NOMO-1 treated with dmso at 0.1 percent for 144 hours (cell line): ENCODE measurements at regions not wholly inside any gene's neighbourhood (a gene's known extent, or its start where the extent isn't known, plus 50 kb on each side); places are given as distances from the start of the nearest gene placed in this dataset.
"Not testable (repeated sequence)": the region's sequence is repeated elsewhere in the genome, so short reads cannot be mapped to it uniquely, and the experiment has no call there.

Source experiments
- DNase-seq: peaks from one replicate; lab custom pipeline; 2025; ENCODE audit not compliant: unreplicated experiment; lab: John Stamatoyannopoulos, UW

GRCh38 chr14:83842547-83842946 lies 1687.4 kb upstream of the FLRT2 start:
- DNase-seq, result no peak

GRCh38 chr14:83847102-83847501 lies 1682.8 kb upstream of the FLRT2 start:
- DNase-seq, result no peak

GRCh38 chr14:83850092-83850491 lies 1679.9 kb upstream of the FLRT2 start:
- DNase-seq, result no peak

GRCh38 chr14:83856334-83856733 lies 1673.6 kb upstream of the FLRT2 start:
- DNase-seq, result no peak

- DNase-seq, result no peak
Measured at GRCh38 chr14:83860631-83861155, 1669.3 kb upstream of the FLRT2 start.

GRCh38 chr14:83863042-83863774 lies 1666.7 kb upstream of the FLRT2 start:
- DNase-seq, result no peak

GRCh38 chr14:83864106-83864505 lies 1665.8 kb upstream of the FLRT2 start:
- DNase-seq, result no peak

- no peak for DNase-seq
Measured at GRCh38 chr14:83867566-83868225, 1662.2 kb upstream of the FLRT2 start.

- DNase-seq, result no peak
Measured at GRCh38 chr14:83870546-83871270, 1659.2 kb upstream of the FLRT2 start.

GRCh38 chr14:83873669-83874068 lies 1656.3 kb upstream of the FLRT2 start:
- DNase-seq, result no peak

GRCh38 chr14:83874662-83875061 lies 1655.3 kb upstream of the FLRT2 start:
- DNase-seq, result no peak

- DNase-seq, result no peak
Measured at GRCh38 chr14:83883732-83884131, 1646.2 kb upstream of the FLRT2 start.

GRCh38 chr14:83885837-83886293 lies 1644.1 kb upstream of the FLRT2 start:
- no peak for DNase-seq

- DNase-seq, result no peak
Measured at GRCh38 chr14:83887866-83888265, 1642.1 kb upstream of the FLRT2 start.

GRCh38 chr14:83893447-83893846 lies 1636.5 kb upstream of the FLRT2 start:
- no peak for DNase-seq

GRCh38 chr14:83894568-83894967 lies 1635.4 kb upstream of the FLRT2 start:
- no peak for DNase-seq

GRCh38 chr14:83898558-83898957 lies 1631.4 kb upstream of the FLRT2 start:
- not testable (repeated sequence) for DNase-seq

- DNase-seq, result no peak
Measured at GRCh38 chr14:83899706-83900105, 1630.2 kb upstream of the FLRT2 start.

GRCh38 chr14:83905157-83905556 lies 1624.8 kb upstream of the FLRT2 start:
- no peak for DNase-seq

GRCh38 chr14:83908419-83908818 lies 1621.5 kb upstream of the FLRT2 start:
- no peak for DNase-seq

GRCh38 chr14:83909507-83909906 lies 1620.4 kb upstream of the FLRT2 start:
- no peak for DNase-seq
